Skeletal muscle satellite cell (primary cell): ENCODE measurements at regions not wholly inside any gene's neighbourhood (a gene's known extent, or its start where the extent isn't known, plus 50 kb on each side); places are given as distances from the start of the nearest gene placed in this dataset.

ENCODE experiments used
- H3K27me3 ChIP-seq: 2 replicates; pipeline ENCODE4 v1.7.0; 2013; ENCODE audit warnings: low read length; ENCODE audit not compliant: control insufficient read depth, insufficient read depth
- H3K36me3 ChIP-seq: 2 replicates; pipeline ENCODE4 v1.7.0; 2013; ENCODE audit warnings: mild to moderate bottlenecking, control low read depth, low read length; ENCODE audit not compliant: insufficient read depth
- H3K4me1 ChIP-seq: 2 replicates; pipeline ENCODE4 v1.7.0; 2013; ENCODE audit warnings: low read length; ENCODE audit not compliant: control insufficient read depth, insufficient read depth
- H3K4me2 ChIP-seq: 2 replicates; pipeline ENCODE4 v1.7.0; 2013; ENCODE audit warnings: mild to moderate bottlenecking, low read length
- H3K4me3 ChIP-seq: 2 replicates; pipeline ENCODE4 v1.7.0; 2013; ENCODE audit warnings: low read length
- H3K9ac ChIP-seq: 2 replicates; pipeline ENCODE4 v1.7.0; 2013; ENCODE audit warnings: mild to moderate bottlenecking, low read depth, low read length, moderate library complexity
- H3K9me3 ChIP-seq: replicated peaks from 2 replicates; pipeline ENCODE4 v1.7.0; 2013; ENCODE audit warnings: mild to moderate bottlenecking, control low read depth, low read length

DNA sequence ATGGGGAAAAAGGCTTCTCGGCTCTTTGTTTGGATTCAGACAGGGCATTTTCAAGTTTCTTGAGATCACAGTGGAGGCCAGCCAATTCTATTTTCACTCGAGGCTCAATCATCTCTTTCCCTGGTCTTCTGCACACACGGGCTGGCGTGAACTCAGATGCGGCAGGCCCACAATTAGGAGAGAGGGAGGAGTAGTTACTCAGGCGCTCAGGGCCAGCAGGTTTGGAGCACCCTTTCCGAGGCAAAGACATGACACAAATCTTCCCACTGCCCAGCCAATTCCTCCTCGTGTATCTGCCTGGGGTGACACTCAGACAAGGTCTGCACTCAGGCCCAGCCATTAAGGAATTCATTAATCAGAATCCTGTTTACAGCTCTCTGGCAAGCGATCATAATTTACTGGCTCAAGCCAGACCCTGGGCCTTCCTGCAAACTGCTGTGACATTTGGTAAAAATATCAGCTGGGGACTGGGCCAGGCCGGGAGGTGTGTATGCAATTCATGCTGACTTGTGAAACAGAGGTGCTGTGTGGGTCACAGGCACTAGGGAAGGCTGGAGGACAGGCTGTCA, 68.1 kb upstream of the TLE3 start:
- Histone ChIP-seq H3K9ac (no peak overlapping the region), H3K27me3 (peaks cover 23% of the 10 kb centered on the region), H3K4me1 (peaks cover 3% of the 10 kb centered on the region), H3K4me2 (no peak overlapping the region), H3K36me3 (no peaks in the 10 kb centered on the region), H3K4me3 (no peak overlapping the region), H3K9me3 (no peaks in the 10 kb centered on the region)

DNA sequence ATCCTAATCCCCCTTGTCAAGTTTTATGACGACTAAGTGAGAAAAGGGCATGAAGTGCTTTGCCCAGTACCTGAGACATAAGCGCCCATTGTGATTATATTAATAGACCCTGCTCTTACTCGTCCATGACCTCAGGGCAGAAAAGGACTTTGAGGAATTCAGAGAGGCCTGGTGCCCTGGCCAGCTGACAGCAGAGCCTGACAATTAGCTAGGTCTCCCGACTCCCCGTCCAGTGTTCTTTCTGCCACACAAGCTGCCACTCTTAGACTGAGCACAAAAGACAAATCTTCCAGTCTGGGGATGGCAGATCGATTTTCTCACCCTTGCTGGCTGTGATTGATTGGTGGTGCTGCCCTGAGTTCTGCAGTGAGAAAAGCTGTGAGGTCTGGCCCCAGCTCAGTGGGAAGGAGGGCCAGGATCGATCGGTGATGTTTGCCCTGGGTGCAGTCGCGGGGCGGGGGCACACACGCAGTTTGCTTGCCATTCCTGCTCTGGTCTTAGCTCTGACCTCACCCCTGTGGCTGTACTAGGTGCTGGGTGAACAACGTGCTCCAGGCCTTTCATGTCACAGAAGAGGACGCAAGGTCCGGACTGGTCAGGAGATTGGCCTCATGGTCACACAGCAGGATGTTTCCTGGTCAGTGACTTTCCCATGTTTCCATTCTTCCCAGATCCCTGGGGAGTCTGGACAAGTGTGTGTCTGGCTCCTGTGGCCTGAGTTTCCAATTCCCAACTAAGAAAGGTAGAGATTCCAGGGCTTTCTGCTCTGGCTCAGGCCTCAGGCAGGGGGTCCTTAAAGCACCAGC, 67.4 kb upstream of the TLE3 start:
- no peak overlapping the region for H3K4me3 ChIP-seq
- no peak overlapping the region for H3K9ac ChIP-seq
- peaks cover 17% of the 10 kb centered on the region for H3K27me3 ChIP-seq

DNA sequence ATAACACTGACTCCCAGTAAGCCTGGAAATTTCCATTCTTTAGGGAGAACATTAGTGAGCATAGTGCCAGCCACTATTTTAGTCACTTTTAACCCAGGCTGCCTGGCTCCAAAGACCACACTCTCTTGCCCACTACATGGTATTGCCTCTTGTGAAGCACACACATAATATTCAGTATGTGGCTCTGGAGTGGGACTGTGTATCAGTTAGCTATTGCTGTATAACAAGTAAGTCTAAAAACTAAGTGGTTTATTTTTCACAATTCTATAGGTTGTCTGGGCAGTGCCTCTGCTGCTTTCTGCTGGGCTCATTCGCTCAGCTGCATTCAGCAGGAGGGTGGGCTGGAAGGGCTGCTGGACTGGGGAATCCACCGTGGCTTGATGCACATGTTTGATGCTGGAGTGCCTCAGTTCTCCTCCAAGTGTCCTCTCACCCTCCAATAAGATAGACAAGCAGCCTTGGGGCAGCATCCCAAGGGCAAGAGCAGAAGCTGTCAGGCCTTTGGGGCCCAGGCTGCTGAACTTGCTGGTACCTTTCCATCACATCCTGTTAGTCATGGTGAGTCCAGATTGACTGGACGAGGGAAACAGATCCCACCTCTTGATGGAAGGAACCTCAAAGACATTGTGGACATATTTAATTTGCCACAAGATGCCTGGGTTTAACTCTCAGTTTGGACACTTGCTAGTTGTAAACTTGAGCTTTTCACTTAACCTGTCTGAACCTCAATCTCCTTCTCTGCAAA, 66.6 kb upstream of the TLE3 start:
- H3K9ac ChIP-seq: no peak overlapping the region
- H3K4me3 ChIP-seq: no peak overlapping the region
- H3K27me3 ChIP-seq: peaks cover 17% of the 10 kb centered on the region
- no peak overlapping the region for H3K4me2 ChIP-seq
- H3K36me3 ChIP-seq: no peaks in the 10 kb centered on the region
- peaks cover 18% of the 10 kb centered on the region for H3K4me1 ChIP-seq
- H3K9me3 ChIP-seq: no peaks in the 10 kb centered on the region

More for the DNA sequence above, 67.4 kb upstream of the TLE3 start:
- Histone ChIP-seq H3K4me1 (peaks cover 10% of the 10 kb centered on the region), H3K4me2 (no peak overlapping the region), H3K36me3 (no peaks in the 10 kb centered on the region), H3K9me3 (no peaks in the 10 kb centered on the region)

DNA sequence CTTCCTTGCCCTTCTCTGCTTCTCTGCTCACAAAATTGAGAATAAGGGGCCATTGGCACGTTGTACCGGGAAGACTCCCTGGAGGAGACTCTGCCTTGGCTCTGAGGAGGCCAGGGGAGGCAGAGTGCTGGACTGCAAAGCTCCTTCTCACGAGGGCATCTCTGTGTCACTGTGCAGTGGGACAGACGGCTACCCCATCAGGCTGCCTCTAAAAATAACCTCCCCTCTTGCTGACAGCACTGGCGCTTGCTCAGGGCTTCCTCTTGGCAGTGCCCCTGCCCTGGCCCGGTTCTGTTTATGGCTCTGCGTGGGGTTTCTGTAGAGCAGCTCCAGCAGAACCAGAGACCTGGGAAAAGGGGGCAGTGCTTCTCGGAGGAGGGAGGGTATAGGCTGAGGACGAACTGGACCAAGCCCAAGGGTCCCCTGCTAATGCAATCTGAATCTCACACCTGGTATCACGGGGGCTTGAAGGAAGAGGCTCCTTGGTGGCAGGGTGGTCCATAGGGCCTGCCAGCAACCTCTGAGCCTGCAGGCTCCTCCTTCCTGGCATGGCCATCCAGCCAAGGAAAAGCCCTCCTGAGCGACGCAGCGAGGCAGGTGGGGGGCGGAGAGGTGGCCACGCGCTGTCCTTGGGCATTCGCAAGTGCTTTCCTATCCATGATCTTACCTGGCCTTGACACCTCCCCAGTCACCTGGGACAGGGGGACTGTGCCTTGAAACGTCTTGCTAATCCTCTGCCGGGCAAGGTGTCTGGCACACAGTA, 63.3 kb upstream of the TLE3 start:
- Histone ChIP-seq H3K9me3 (no peaks in the 10 kb centered on the region), H3K4me3 (no peak overlapping the region), H3K27me3 (peaks cover 10% of the 10 kb centered on the region)

DNA sequence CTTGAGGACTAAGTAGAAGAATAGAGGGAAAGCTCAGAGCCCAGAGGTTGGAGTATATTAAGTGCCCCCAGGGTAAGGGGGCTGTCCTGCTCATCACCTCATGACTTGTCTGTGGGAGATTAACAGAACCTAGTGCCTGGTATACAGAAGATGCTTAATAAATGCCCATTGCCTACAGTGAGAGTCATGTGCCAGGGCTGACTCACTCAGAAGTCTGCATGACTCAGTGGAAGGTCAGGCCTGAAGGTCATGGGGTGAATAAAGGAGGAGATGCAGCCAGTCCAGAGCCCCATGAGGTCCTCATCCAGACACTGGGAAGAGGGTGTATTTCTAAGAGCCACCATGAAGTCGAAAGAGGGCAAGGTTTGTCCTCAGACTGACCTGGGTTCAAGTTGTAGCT, 62.5 kb upstream of the TLE3 start:
- Histone ChIP-seq H3K36me3 (no peaks in the 10 kb centered on the region), H3K9me3 (no peaks in the 10 kb centered on the region), H3K4me3 (no peak overlapping the region), H3K4me2 (no peak overlapping the region), H3K4me1 (peaks cover 43% of the 10 kb centered on the region), H3K9ac (no peak overlapping the region), H3K27me3 (peaks cover 10% of the 10 kb centered on the region)

More for the DNA sequence above, 63.3 kb upstream of the TLE3 start:
- H3K36me3 ChIP-seq: no peaks in the 10 kb centered on the region
- H3K4me1 ChIP-seq: peaks cover 40% of the 10 kb centered on the region
- H3K4me2 ChIP-seq: no peak overlapping the region
- H3K9ac ChIP-seq: no peak overlapping the region

DNA sequence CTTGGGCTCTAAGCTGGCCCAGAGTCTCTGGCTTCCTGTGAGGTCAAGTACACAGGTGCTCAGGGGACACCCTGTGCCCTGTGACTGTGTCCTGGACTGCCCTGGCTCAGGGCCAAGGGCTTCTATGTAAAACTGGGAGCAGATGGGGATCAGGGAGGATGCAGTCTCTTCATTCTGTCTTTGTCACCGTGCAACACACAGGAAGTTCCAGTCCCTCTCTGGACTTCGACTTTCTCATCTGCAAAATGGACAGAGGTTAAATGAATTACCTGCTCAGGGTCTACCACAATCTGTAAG, 61.9 kb upstream of the TLE3 start:
- no peaks in the 10 kb centered on the region for H3K9me3 ChIP-seq
- no peak overlapping the region for H3K4me3 ChIP-seq
- peaks cover 10% of the 10 kb centered on the region for H3K27me3 ChIP-seq

DNA sequence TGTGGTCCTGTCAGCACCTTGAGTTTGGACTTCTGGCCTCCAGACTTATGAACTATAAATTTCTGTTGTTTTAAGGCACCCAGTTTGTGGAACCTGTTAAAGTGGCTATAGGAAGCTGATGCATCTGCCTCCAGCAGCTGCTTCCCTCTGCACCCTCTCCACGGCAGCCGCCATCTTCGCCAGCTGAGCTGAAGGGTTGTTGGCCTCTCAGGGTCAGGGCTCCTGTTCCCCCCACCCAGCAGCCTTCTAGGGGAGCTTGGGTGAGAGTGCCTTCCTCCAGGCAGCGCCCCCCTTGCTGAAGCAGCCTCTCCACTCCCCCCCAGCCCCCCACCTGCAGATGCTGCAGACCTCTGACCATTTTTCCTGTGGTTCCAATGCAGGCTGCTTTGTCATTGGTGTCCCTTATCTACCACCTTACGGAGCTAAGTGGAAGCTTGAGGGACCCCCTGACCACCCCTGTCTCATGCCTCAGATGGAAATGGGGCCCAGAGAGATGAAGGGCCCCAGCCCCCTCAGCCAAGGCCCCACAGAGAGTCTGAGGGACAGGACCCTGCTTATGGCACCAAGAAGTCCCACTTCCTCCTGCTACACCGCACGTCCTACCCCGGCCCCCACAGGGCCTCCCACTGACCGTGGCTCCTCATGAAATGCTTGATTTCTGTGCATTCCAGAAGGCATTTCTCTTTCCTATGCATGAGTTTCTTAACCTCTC, 61.4 kb upstream of the TLE3 start:
- H3K9me3 ChIP-seq: no peaks in the 10 kb centered on the region
- H3K4me1 ChIP-seq: peaks cover 43% of the 10 kb centered on the region
- no peak overlapping the region for H3K9ac ChIP-seq
- peaks cover 10% of the 10 kb centered on the region for H3K27me3 ChIP-seq
- no peak overlapping the region for H3K4me2 ChIP-seq
- H3K4me3 ChIP-seq: no peak overlapping the region
- H3K36me3 ChIP-seq: no peaks in the 10 kb centered on the region

More for the DNA sequence above, 61.9 kb upstream of the TLE3 start:
- peaks cover 43% of the 10 kb centered on the region for H3K4me1 ChIP-seq
- H3K4me2 ChIP-seq: no peak overlapping the region
- H3K9ac ChIP-seq: no peak overlapping the region
- H3K36me3 ChIP-seq: no peaks in the 10 kb centered on the region

DNA sequence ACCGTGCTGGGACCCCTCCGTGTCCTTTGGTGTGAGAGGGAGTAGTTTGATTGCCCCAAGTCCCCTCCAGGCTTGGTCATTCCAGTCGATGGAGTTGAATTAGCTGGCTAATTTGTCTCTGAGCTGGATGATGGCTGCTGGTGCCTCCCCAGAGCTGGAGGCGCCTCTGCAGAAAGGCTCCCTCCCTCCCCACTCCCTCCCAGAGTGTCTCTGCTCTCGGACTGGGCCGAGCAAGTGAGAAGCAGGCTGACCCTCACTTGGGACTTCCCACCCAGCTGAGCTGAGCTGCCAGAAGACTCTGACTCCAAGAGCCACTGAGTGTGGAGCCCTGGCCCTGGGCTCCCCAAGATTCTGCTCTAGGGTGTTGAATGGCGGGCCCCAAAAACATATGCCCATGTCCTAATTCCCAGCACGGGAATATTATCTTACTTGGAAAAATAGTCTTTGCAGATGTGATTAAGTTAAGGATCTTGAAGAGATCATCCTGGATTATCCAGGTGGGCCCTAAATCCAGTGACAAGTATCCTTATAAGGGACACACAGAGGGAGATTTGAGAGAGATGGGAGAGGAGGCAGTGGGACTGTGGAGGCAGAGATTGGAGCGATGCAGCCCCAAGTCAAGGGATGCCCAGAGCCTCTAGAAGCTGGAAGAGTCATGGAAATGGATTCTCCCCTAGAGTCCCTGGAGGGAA, 60.7 kb upstream of the TLE3 start:
- Histone ChIP-seq H3K4me2 (no peak overlapping the region), H3K9ac (no peak overlapping the region), H3K4me3 (no peak overlapping the region), H3K4me1 (peaks cover 43% of the 10 kb centered on the region), H3K36me3 (no peaks in the 10 kb centered on the region), H3K9me3 (no peaks in the 10 kb centered on the region), H3K27me3 (peaks cover 10% of the 10 kb centered on the region)

DNA sequence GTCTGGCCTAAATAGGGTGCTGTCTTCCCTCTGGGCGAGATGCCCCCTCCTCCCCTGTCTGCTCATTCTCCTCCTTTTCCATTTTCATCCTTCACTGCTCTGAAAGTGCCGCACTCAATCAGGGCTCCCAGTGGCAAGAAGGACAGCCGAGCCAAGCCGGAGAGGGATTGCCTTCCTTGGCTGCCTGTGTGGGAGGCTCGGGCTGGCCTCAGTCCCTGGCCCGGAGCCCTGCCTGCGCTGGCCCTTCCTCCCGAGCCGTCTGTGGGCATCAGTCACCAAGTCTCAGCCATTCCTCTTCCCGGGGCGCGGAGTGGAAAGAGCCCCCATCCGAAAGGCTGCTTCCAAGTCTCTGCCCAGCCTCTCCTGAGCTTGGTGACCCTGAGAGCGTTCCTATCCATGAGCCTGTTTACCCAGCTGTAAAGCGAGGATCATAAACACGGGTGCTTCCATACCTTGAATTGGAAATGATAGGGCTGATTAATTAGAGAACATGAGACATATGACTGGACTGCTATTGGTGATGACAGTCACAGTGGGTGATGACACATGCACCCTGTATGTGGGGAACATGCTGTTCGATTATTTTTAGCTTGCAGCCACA, 59.1 kb upstream of the TLE3 start:
- Histone ChIP-seq H3K4me1 (peaks cover 48% of the 10 kb centered on the region), H3K4me2 (peak overlapping the region; percentile 79), H3K9ac (peak overlapping the region; percentile 35), H3K9me3 (no peaks in the 10 kb centered on the region), H3K27me3 (no peaks in the 10 kb centered on the region), H3K36me3 (no peaks in the 10 kb centered on the region), H3K4me3 (peak overlapping the region; percentile 57)

DNA sequence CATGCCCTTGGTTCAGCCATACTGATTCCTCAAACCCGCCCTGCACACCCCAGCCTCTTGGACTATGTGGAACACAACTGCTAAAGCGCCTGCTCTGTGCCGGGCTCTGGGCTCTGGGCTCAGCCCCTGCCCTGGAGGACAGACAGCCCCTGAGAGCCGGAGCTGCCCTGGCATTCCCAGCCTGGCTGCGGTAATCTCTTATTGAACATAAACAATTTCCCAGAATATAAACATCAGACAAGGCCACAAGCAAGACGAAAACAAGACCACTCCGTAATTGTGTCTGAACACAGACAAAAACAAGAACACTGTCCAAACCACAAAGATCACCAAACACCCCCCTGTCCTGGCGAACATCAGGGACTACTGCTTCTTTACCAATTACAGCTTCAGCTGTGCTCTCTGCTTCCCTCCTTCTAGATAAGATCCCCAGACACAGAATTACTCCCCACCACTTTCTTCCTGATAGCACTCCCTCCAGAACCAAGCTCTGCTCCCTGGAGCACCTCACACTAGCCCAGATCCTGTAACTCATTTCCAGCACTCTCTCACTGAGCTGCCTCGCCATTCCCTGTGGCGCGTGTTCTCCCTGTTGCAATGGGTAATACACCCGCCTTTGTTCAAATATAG, 57.1 kb upstream of the TLE3 start:
- Histone ChIP-seq H3K4me3 (no peak overlapping the region), H3K4me1 (peaks cover 37% of the 10 kb centered on the region), H3K36me3 (no peaks in the 10 kb centered on the region), H3K4me2 (no peak overlapping the region), H3K9me3 (no peaks in the 10 kb centered on the region), H3K27me3 (no peaks in the 10 kb centered on the region), H3K9ac (no peak overlapping the region)
